GM18505 (cell line): ENCODE measurements at regions not wholly inside any gene's neighbourhood (a gene's known extent, or its start where the extent isn't known, plus 50 kb on each side); places are given as distances from the start of the nearest gene placed in this dataset.

Experiments
- ATAC-seq: cut with Tn5 transposase; IDR thresholded peaks from one replicate; pipeline ENCODE4 v1.9.1; 2021; ENCODE audit not compliant: unreplicated experiment
- POLR2A ChIP-seq: IDR thresholded peaks from 4 replicates; pipeline ENCODE4 v1.6.1; 2011; ENCODE audit warnings: borderline replicate concordance; ENCODE audit not compliant: insufficient read depth, insufficient read length; ENCODE audit errors: extremely low read depth

- TF ChIP-seq POLR2A = no peak
- ATAC-seq = no peak
These were observed 105.4 kb upstream of the F3 start for GRCh38 chr1:94646786-94647555.

- no peak for ATAC-seq
- TF ChIP-seq POLR2A = no peak
These were observed 104.6 kb upstream of the F3 start for GRCh38 chr1:94646141-94646643.

- no peak for TF ChIP-seq POLR2A
- ATAC-seq = no peak
These were observed 102.8 kb upstream of the F3 start for GRCh38 chr1:94644352-94644751.

GRCh38 chr1:94643819-94644218 lies 102.3 kb upstream of the F3 start:
- TF ChIP-seq POLR2A = no peak
- no peak for ATAC-seq

- TF ChIP-seq POLR2A = no peak
- no peak for ATAC-seq
These were observed 101.2 kb upstream of the F3 start for GRCh38 chr1:94642617-94643321.

- ATAC-seq = no peak
- TF ChIP-seq POLR2A = no peak
These were observed 100.4 kb upstream of the F3 start for GRCh38 chr1:94641990-94642389.

- TF ChIP-seq POLR2A = no peak
- no peak for ATAC-seq
These were observed 98.6 kb upstream of the F3 start for GRCh38 chr1:94640125-94640524.

- TF ChIP-seq POLR2A = no peak
- ATAC-seq = no peak
These were observed 95.6 kb upstream of the F3 start for GRCh38 chr1:94637121-94637520.

- no peak for TF ChIP-seq POLR2A
- ATAC-seq = no peak
These were observed 95.1 kb upstream of the F3 start for GRCh38 chr1:94636624-94637023.

GRCh38 chr1:94636100-94636499 lies 94.5 kb upstream of the F3 start:
- no peak for ATAC-seq
- no peak for TF ChIP-seq POLR2A

- no peak for TF ChIP-seq POLR2A
- no peak for ATAC-seq
These were observed 93.4 kb upstream of the F3 start for GRCh38 chr1:94634977-94635416.

GRCh38 chr1:94633051-94633450 lies 91.5 kb upstream of the F3 start:
- TF ChIP-seq POLR2A = no peak
- no peak for ATAC-seq

- ATAC-seq = no peak
- TF ChIP-seq POLR2A = no peak
These were observed 88.0 kb upstream of the F3 start for GRCh38 chr1:94629259-94630181.
